ENCODE measurements at regions not wholly inside any gene's neighbourhood (a gene's known extent, or its start where the extent isn't known, plus 50 kb on each side); places are given as distances from the start of the nearest gene placed in this dataset.

GRCh38 chr18:41338341-41338740, 616.7 kb upstream of the PIK3C3 start:
- DNase-seq, result no peak

GRCh38 chr18:41331661-41332060, 623.4 kb upstream of the PIK3C3 start:
- DNase-seq, result no peak

- DNase-seq, result no peak
These were observed 628.7 kb upstream of the PIK3C3 start for GRCh38 chr18:41326311-41326710.

GRCh38 chr18:41324934-41325333, 630.1 kb upstream of the PIK3C3 start:
- no peak for DNase-seq

- no peak for DNase-seq
These were observed 630.8 kb upstream of the PIK3C3 start for GRCh38 chr18:41324020-41324791.

- no peak for DNase-seq
These were observed 632.0 kb upstream of the PIK3C3 start for GRCh38 chr18:41323044-41323443.

- no peak for DNase-seq
These were observed 634.9 kb upstream of the PIK3C3 start for GRCh38 chr18:41320100-41320499.

GRCh38 chr18:41315134-41315533, 639.9 kb upstream of the PIK3C3 start:
- DNase-seq, result no peak

- DNase-seq, result no peak
These were observed 643.2 kb upstream of the PIK3C3 start for GRCh38 chr18:41311571-41312547.

- DNase-seq, result no peak
These were observed 657.3 kb upstream of the PIK3C3 start for GRCh38 chr18:41297740-41298139.

- DNase-seq, result no peak
These were observed 685.7 kb upstream of the PIK3C3 start for GRCh38 chr18:41269294-41269693.

- DNase-seq, result no peak
These were observed 686.8 kb upstream of the PIK3C3 start for GRCh38 chr18:41268271-41268670.

- DNase-seq, result no peak
These were observed 688.4 kb upstream of the PIK3C3 start for GRCh38 chr18:41266616-41267015.

GRCh38 chr18:41266204-41266603, 688.8 kb upstream of the PIK3C3 start:
- no peak for DNase-seq

- no peak for DNase-seq
These were observed 690.0 kb upstream of the PIK3C3 start for GRCh38 chr18:41265047-41265446.

- no peak for DNase-seq
These were observed 691.1 kb upstream of the PIK3C3 start for GRCh38 chr18:41263956-41264355.

- no peak for DNase-seq
These were observed 692.3 kb upstream of the PIK3C3 start for GRCh38 chr18:41262688-41263087.

GRCh38 chr18:41244591-41245037, 710.4 kb upstream of the PIK3C3 start:
- no peak for DNase-seq

- no peak for DNase-seq
These were observed 717.7 kb upstream of the PIK3C3 start for GRCh38 chr18:41237317-41237716.

- no peak for DNase-seq
These were observed 723.4 kb upstream of the PIK3C3 start for GRCh38 chr18:41231681-41232080.

GRCh38 chr18:41227993-41228392, 727.0 kb upstream of the PIK3C3 start:
- no peak for DNase-seq

- DNase-seq, result no peak
These were observed 728.1 kb upstream of the PIK3C3 start for GRCh38 chr18:41226911-41227310.

GRCh38 chr18:41226186-41226585, 728.8 kb upstream of the PIK3C3 start:
- DNase-seq, result no peak

All from NCI-H1694 (cell line).